NCI-H2081 (cell line): ENCODE measurements at regions not wholly inside any gene's neighbourhood (a gene's known extent, or its start where the extent isn't known, plus 50 kb on each side); places are given as distances from the start of the nearest gene placed in this dataset.

ENCODE experiments used
- DNase-seq, 2 experiments: peaks; one replicate each; lab custom pipeline; 2025; lab: John Stamatoyannopoulos, UW

GRCh38 chr12:31216479-31216878, 109.5 kb downstream of the SINHCAF start:
- DNase-seq: no peak

GRCh38 chr12:31217356-31218130, 108.4 kb downstream of the SINHCAF start:
- DNase-seq: no peak

DNA sequence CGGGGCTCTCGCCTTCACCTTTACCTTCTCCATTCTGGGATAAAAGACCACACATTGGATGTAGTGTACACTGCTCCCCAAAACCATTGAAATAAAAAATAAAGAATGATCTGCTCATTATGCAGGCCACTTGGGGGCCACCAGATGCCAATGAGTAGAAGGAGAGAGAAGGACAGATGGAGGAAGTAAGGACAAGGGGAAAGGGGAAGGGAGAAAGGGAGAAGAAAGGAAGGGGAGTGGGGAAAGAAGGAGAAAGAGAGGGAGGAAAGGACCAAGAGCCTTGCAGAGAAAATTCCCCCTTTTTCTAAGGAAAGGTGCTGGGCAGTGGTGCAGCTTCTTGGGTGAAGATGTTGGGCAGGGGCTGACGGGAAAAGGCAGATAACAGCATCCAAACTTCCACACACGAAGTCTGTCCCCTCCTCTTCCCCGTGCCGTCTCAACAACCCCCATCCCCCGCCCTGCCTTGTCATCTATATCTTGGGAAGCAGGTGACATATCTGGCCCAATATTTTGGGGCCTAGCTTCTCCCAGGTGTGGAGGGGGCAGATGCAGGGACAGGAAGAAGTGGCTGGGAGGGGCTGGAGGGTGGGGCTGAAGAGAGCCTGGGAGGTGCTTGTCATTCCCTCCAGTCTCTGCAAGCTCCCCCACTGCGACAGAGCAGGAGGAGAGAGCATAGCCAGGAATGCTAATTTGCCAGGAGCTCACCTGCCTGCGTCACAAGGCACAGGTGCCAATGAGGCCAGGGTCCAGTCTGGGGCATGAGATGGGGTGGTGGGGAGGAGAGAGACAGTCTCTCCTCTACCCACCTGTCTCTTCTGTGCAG, 107.5 kb downstream of the SINHCAF start:
- peak in 1 of 2 experiments; percentile 22 for DNase-seq

GRCh38 chr12:31219521-31219920, 106.4 kb downstream of the SINHCAF start:
- DNase-seq: no peak

GRCh38 chr12:31220061-31220460, 105.9 kb downstream of the SINHCAF start:
- no peak for DNase-seq

GRCh38 chr12:31220633-31221550, 105.1 kb downstream of the SINHCAF start:
- DNase-seq: no peak

- no peak for DNase-seq
These were observed 104.4 kb downstream of the SINHCAF start for GRCh38 chr12:31221551-31221945.

DNA sequence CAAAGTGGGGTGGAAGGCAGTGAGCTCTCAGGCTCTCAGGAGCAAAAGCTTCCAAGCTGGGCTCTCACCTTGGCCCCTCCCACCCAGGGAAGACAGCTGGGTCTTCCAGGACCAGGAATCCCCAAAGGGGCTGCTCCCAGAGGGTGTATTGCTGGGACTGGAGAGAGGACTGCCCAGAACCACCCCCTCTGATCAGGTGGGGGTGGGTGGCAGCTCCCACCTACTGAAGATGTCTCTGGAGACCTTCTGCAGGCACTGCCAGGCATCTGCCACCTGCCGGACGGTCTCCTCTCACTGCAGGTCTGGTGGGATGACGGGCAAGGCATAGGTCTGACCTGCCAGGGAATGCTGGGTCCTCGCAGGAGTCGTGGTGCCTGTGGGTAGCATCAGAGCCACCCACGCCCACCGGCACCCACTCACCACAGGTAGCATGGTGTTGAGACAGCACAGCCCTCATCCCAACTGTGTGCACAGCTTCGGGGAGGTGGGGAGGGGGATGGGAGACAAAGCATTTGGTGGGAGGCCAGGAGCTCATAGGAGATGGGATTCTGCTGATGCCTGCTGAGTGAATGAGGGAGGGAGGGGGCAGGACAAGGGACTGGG, 103.2 kb downstream of the SINHCAF start:
- no peak for DNase-seq

DNA sequence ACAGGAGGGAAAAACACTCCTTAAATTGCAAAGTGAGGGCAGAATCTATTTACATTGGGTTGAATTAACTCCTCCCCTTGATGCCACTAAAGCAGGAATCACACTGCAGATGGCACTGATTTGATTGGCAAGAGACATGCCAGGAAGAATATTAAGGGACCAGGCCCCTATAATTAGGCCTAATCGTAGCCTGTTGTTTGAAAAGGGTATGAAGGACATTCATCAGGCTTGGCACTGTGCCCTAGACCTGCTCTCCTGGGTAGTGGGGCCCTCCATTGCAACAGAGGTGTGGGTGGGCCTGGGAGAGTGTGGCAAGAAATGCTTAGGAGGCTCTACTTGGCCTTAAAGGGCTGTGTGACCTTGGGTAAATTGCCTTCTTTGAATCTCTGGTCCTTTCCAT, 102.3 kb downstream of the SINHCAF start:
- peak; percentile 65 to 82 for DNase-seq

DNA sequence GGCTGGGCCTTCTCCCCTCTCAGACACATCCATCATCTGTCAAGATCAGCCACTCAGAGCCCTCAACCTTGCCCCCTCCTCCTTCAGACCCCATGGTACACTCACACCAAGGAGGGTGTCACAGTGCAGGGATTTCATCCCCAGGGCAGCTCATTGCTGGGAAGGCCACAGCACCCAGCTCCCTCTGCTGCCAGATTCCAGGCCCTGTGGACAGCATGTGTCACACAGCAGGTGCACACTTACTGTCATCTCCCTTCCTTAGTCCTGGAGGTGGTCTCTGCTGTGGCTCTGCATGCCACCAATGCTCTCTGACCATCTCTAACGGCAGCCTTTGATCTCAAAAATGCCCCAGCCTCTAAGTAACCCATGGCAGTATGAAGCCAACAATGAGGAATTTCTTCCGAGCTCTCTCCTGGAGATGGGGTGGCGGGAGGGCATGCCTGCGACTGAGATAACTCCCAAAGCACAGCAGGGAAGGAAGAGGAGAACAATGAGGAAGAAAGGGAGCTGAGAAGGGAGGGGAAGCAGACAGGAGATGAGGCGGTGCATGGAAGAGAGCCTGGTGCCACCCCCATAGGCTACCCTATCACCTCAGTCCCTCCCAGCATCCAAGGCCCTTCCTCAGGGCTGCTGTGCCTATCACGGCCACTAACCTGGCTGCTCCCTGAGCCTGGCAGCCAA, 101.0 kb downstream of the SINHCAF start:
- DNase-seq: no peak

DNA sequence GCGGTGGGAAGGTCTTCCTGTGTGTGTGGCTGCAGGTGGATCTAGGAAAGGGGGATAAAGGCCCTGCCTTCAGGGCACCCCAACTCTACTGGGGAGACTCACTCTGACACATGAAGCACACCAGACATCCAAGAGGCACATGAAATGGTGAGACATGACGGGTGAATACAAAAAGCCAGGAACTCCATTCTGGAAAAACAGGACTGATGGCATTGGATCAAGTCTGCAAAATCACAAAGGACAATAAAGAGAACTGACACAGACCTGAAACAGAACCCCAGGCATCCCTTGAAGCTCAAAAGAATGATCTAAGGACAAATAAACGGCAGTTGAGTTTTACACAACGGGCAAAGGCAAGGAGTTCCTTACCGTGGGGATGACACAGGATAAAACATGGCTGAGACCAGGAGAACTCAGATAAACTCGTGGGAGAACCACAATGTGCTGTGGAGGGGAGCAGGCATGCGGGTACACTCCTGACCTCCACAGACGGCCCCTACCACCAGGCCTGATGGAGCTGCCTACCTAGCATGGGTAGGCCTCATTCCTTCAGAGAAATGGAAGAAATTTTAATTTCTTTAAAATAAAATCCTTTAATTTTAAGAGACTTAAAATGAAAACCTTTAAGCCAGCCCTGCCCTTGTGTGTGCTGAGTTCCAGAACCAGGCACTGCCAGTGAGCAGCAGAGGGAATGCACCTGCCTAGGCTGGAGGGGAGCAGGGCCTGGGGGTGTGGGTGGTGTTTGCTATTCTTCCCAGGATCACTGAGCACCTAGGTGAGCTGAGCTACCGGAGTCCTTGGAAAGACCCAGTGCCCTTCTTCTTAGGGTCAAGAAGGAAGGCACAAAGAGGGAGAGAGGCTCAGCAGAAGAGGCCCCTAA, 100.1 kb downstream of the SINHCAF start:
- DNase-seq: no peak

DNA sequence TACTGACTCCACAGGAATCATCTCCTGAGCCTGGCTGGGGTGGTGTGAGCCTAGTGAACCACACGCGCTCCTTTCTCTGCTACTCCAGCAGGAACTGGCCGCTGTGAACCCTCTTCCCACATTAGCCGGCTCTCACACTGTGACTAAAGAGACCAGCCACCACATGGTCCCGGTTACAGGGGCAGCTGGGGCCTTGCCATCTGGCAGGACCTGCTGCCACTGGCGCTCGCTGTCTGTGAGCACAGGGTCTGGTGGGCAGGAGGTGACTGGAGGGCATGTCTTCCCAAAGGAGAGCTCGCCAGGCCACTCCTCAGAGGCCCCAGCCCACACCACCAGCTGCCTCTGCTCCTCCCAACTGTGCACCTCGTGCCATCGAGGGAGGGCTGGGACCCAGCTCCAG, 99.3 kb downstream of the SINHCAF start:
- no peak for DNase-seq

GRCh38 chr12:31227401-31227981, 98.5 kb downstream of the SINHCAF start:
- no peak for DNase-seq

DNA sequence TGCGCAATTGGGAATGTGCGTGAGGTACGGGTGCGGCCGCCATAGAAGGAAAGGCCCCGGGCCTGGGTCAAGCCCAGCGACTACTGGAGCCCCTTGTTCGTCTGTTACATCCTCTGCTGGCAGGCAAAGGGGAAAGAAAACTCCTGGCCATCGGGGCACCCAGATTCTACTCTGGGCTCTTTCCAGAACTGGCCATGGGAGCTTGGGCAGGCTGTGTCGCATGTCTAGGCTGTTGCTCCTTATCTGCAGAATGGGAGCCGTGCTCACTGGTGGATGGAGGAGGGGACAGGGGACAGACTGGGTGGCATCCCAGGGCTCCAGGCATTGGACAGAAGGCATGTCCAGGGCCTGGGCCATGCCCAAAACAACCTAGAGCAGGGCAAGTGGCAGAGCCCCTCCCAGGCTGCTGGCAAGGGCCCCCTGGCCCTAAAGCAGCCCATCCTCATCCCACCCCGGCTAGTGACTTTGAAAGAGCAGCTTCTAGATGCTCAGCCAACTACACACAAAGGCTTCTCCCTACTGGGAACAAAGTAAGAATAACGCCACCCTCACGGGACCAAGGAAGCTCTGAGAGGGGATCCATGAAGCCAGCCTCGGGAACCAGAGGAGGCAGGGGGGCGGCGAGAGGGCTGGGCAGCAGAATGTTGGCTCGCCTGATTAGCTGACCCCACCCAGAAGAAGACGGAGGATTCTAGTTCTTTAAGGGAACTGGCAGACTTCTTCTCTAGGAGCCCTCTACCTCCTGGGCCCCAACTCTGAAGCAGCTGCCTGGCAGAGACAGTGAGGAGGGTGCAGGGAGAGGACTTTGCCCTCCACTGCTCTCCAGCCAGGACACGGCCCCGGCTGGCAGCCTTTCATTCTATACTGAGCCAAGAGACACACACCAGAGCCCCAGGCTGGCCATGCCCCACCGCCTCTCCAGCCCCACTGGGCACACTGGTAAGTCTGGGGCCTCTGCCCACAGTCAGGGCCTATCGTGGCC, 96.8 kb downstream of the SINHCAF start:
- DNase-seq: no peak

DNA sequence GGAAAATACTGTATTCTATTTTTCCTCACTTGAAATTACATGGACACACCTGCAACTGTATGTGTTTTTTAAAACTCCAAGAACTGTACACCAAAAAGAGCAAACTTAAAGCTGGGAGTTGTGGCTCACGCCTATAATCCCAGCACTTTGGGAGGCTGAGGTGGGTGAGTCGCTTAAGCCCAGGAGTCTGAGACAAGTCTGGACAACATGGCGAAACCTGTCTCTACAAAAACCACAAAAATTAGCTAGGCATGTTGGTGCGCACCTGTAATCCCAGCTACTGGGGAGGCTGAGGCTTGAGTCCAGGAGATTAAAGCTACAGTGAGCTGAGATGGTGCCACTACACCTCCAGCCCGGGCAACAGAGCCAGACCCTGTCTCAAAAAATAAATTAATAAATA, 95.9 kb downstream of the SINHCAF start:
- no peak for DNase-seq
